ENCODE measurements at regions not wholly inside any gene's neighbourhood (a gene's known extent, or its start where the extent isn't known, plus 50 kb on each side); places are given as distances from the start of the nearest gene placed in this dataset.

DNA sequence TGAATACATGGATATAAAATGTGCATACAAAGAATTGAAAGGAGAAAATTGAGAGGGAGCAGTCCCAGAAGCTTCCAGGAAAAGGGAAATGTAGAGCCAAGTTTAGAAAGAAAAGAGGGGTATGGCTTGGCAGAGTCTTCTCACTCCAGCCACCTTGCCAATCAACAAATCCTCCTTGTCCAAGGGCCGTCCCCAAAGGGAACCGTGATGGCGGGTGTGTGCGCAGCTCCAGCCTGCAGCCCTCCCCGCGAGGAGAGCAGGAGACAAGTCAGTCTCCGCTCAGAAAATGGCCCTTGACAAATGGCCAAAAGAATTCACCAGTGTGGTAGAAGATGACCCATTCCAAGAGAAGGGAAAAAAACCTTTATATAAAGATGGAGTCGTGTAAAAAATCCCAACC is 448.3 kb upstream of the POU3F3 start:
- Histone ChIP-seq H3K4me3 (no peak overlapping the region), H3K36me3 (ENCODE audit: insufficient read depth in 1 of 2, low read depth in 1 of 2) (no peaks in the 10 kb centered on the region), H3K4me1 (no peaks in the 10 kb centered on the region), H3K9me3 (no peaks in the 10 kb centered on the region), H3K27me3 (ENCODE audit: insufficient read depth in 3 of 3, low read length in 2 of 3) (peaks cover 0 to 3% (median 0%) of the 10 kb centered on the region in 3 donors), H3K27ac (no peak overlapping the region)
- WGBS, 3 donors: 20 to 43% (median 33%) methylated on average over 8 of the region's 8 CpGs
- DNase-seq: no peak
- intact Hi-C loops (cut with DNase I): no loop called here
- no peak for ATAC-seq
- TF ChIP-seq, protein P1, sequence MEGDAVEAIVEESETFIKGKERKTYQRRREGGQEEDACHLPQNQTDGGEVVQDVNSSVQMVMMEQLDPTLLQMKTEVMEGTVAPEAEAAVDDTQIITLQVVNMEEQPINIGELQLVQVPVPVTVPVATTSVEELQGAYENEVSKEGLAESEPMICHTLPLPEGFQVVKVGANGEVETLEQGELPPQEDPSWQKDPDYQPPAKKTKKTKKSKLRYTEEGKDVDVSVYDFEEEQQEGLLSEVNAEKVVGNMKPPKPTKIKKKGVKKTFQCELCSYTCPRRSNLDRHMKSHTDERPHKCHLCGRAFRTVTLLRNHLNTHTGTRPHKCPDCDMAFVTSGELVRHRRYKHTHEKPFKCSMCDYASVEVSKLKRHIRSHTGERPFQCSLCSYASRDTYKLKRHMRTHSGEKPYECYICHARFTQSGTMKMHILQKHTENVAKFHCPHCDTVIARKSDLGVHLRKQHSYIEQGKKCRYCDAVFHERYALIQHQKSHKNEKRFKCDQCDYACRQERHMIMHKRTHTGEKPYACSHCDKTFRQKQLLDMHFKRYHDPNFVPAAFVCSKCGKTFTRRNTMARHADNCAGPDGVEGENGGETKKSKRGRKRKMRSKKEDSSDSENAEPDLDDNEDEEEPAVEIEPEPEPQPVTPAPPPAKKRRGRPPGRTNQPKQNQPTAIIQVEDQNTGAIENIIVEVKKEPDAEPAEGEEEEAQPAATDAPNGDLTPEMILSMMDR (IDR thresholded peaks at IDR 0.05): no peak

DNA sequence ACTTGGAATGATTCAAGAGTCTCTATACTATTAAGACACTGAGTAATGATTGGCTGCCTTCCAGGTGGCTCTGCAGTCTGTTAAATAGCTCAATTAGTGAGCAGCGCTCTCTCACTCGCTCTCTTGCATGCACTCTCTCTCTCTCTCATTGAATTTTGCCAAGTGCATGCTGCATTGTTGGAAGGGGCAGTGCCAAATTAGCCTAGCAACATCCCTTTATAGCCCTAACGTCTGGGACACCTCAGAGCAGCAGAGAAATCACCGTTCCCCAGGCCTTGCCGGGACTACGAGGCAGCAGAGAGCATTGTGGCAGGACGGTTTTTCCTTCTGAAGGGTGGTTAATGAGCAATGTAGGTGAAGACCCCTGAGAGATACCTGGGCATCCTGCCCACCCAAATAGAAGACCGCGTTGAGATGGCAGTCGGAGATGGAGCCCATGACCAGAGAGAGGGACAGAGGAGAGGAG is 447.6 kb upstream of the POU3F3 start:
- H3K4me3 ChIP-seq: no peak overlapping the region
- no peaks in the 10 kb centered on the region for H3K4me1 ChIP-seq
- H3K27me3 ChIP-seq (ENCODE audit: insufficient read depth in 3 of 3, low read length in 2 of 3): peaks cover 0 to 3% (median 0%) of the 10 kb centered on the region in 3 donors
- intact Hi-C loops (cut with DNase I): no loop called here
- H3K27ac ChIP-seq: no peak overlapping the region
- H3K36me3 ChIP-seq (ENCODE audit: insufficient read depth in 1 of 2, low read depth in 1 of 2): no peaks in the 10 kb centered on the region
- TF ChIP-seq, protein P1 (IDR thresholded peaks at IDR 0.05): no peak
- ATAC-seq: no peak
- no peaks in the 10 kb centered on the region for H3K9me3 ChIP-seq
- 23 to 28% (median 26%) methylated on average over 10 of the region's 10 CpGs for WGBS, 3 donors
- DNase-seq: no peak

DNA sequence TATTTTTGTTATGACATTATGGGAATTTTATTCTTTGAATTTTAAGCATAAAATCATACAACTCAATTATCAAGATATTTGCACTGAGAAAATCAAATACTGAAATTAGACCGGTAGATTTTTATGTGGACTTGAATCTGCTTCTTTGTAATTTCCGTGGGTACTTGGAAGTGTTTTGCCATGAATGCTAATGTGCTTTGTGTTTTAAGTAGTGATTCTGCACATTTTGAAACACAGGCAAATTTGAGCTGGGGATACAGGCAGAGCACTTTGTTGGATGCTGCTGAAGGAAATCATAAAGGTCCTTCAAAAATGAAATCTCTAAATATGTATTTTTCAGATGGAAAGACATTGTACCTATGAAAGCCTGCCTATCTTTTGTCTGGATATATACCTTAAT is 446.3 kb upstream of the POU3F3 start:
- 81 to 83% (median 81%) methylated on average over 2 of the region's 2 CpGs for WGBS, 3 donors
- TF ChIP-seq, protein P1 (IDR thresholded peaks at IDR 0.05): no peak

DNA sequence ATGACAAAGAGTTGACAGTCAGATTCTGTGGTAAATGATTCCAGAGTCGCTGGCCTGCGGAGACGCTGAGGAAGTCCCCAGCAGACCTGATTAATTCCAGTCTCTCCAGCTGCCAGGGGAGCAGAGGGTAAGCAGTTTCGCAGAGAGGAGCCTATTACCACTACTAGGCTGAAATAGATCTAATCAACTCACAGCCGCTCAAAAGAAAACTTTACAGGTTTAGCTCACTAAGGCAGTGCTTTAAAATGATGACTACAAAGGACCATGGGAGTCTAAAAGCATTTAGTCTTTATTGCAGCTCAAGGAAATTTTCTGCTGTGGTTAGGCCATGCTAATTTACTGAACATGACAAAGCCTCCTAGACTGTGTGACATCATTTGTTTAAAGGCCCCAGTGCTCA is 445.6 kb upstream of the POU3F3 start:
- no peak for ATAC-seq
- Histone ChIP-seq H3K4me3 (no peak overlapping the region), H3K9me3 (no peaks in the 10 kb centered on the region), H3K4me1 (no peaks in the 10 kb centered on the region), H3K36me3 (ENCODE audit: insufficient read depth in 1 of 2, low read depth in 1 of 2) (no peaks in the 10 kb centered on the region), H3K27me3 (ENCODE audit: insufficient read depth in 3 of 3, low read length in 2 of 3) (peaks cover 0 to 3% (median 0%) of the 10 kb centered on the region in 3 donors), H3K27ac (no peak overlapping the region)
- WGBS, 3 donors: 24 to 29% (median 27%) methylated on average over 5 of the region's 5 CpGs
- intact Hi-C loops (cut with DNase I): no loop called here
- no peak for DNase-seq
- TF ChIP-seq, protein P1 (IDR thresholded peaks at IDR 0.05): no peak

More for the DNA sequence above, 446.3 kb upstream of the POU3F3 start:
- DNase-seq (no peak), ATAC-seq (no peak)
- H3K4me3 ChIP-seq: no peak overlapping the region
- intact Hi-C loops (cut with DNase I): no loop called here
- H3K36me3 ChIP-seq (ENCODE audit: insufficient read depth in 1 of 2, low read depth in 1 of 2): no peaks in the 10 kb centered on the region
- no peaks in the 10 kb centered on the region for H3K4me1 ChIP-seq
- peaks cover 0 to 3% (median under 1%) of the 10 kb centered on the region in 3 donors for H3K27me3 ChIP-seq (ENCODE audit: insufficient read depth in 3 of 3, low read length in 2 of 3)
- H3K9me3 ChIP-seq: no peaks in the 10 kb centered on the region
- H3K27ac ChIP-seq: no peak overlapping the region

DNA sequence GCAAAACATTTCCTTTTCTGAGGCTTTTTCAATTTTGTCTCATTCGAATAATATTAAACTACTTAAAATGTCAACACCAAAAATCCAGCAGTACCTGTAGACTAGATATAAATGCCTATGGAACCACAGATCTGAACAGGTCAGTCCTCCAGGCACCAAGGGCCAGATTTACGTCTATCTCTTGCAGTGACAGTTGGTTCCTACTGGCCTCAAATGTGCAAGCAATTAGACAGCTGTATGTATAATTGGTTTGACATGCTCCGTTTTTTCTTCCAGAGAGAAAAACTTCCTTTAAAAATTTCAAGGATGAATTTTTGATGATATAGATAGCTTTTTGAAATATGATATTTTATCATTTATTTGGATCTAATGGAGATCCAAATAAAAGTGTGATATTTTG is 443.8 kb upstream of the POU3F3 start:
- Histone ChIP-seq H3K4me3 (no peak overlapping the region), H3K36me3 (ENCODE audit: insufficient read depth in 1 of 2, low read depth in 1 of 2) (no peaks in the 10 kb centered on the region), H3K4me1 (no peaks in the 10 kb centered on the region), H3K27me3 (ENCODE audit: insufficient read depth in 3 of 3, low read length in 2 of 3) (peaks cover 0 to 3% (median 0%) of the 10 kb centered on the region in 3 donors), H3K9me3 (no peaks in the 10 kb centered on the region), H3K27ac (no peak overlapping the region)
- ATAC-seq (no peak), DNase-seq (no peak)
- WGBS, 3 donors: 36 to 44% (median 44%) methylated on average over 3 of the region's 3 CpGs
- TF ChIP-seq, protein P1 (IDR thresholded peaks at IDR 0.05): no peak
- intact Hi-C loops (cut with DNase I): no loop called here

Measured in psoas muscle (tissue), 7 donors.